H54 (cell line): ENCODE measurements at regions not wholly inside any gene's neighbourhood (a gene's known extent, or its start where the extent isn't known, plus 50 kb on each side); places are given as distances from the start of the nearest gene placed in this dataset.

Source experiments
- DNase-seq: peaks from one replicate; pipeline ENCODE4 v3.0.0; 2011; ENCODE audit warnings: low spot score, mixed read lengths; ENCODE audit not compliant: insufficient read length
- FAIRE-seq: peaks from 3 replicates; lab custom pipeline; 2011; peaks lifted over from hg19 to GRCh38; lab: Jason Lieb, UNC
- POLR2A ChIP-seq: IDR thresholded peaks from 2 replicates; pipeline ENCODE4 v1.6.1; 2011; ENCODE audit warnings: low read depth, mild to moderate bottlenecking, low read length

- no peak for FAIRE-seq
- TF ChIP-seq POLR2A = no peak
- no peak for DNase-seq
Observed at GRCh38 chr13:26888632-26889031, 128.0 kb upstream of the GPR12 start.

- no peak for DNase-seq
- TF ChIP-seq POLR2A = no peak
- no peak for FAIRE-seq
Observed at GRCh38 chr13:26887594-26887993, 127.0 kb upstream of the GPR12 start.

GRCh38 chr13:26883613-26884257, 123.1 kb upstream of the GPR12 start:
- TF ChIP-seq POLR2A = no peak
- no peak for DNase-seq
- no peak for FAIRE-seq

GRCh38 chr13:26882731-26883130, 122.1 kb upstream of the GPR12 start:
- TF ChIP-seq POLR2A = no peak
- FAIRE-seq = no peak

GRCh38 chr13:26881154-26881553, 120.6 kb upstream of the GPR12 start:
- TF ChIP-seq POLR2A = no peak
- FAIRE-seq (no peak), DNase-seq (peak; percentile 5)

More at GRCh38 chr13:26882731-26883130, 122.1 kb upstream of the GPR12 start:
- no peak for DNase-seq

- FAIRE-seq (no peak), DNase-seq (no peak)
- no peak for TF ChIP-seq POLR2A
Observed at GRCh38 chr13:26880735-26881134, 120.1 kb upstream of the GPR12 start.

GRCh38 chr13:26878438-26878837, 117.9 kb upstream of the GPR12 start:
- FAIRE-seq (no peak), DNase-seq (no peak)
- no peak for TF ChIP-seq POLR2A

GRCh38 chr13:26873386-26873698, 112.8 kb upstream of the GPR12 start:
- FAIRE-seq (no peak), DNase-seq (no peak)
- TF ChIP-seq POLR2A = no peak

GRCh38 chr13:26872525-26873385, 112.2 kb upstream of the GPR12 start:
- FAIRE-seq (no peak), DNase-seq (peak; percentile 26)
- no peak for TF ChIP-seq POLR2A

GRCh38 chr13:26867451-26868091, 107.0 kb upstream of the GPR12 start:
- no peak for TF ChIP-seq POLR2A
- FAIRE-seq = no peak
- no peak for DNase-seq

- TF ChIP-seq POLR2A = no peak
- no peak for DNase-seq
- no peak for FAIRE-seq
Observed at GRCh38 chr13:26864576-26864975, 104.0 kb upstream of the GPR12 start.

- FAIRE-seq (no peak), DNase-seq (no peak)
- no peak for TF ChIP-seq POLR2A
Observed at GRCh38 chr13:26861941-26862340, 101.4 kb upstream of the GPR12 start.

- TF ChIP-seq POLR2A = no peak
- FAIRE-seq (no peak), DNase-seq (no peak)
Observed at GRCh38 chr13:26855921-26856320, 95.3 kb upstream of the GPR12 start.

- DNase-seq (no peak), FAIRE-seq (no peak)
- TF ChIP-seq POLR2A = no peak
Observed at GRCh38 chr13:26855071-26855470, 94.5 kb upstream of the GPR12 start.
